ENCODE measurements at regions not wholly inside any gene's neighbourhood (a gene's known extent, or its start where the extent isn't known, plus 50 kb on each side); places are given as distances from the start of the nearest gene placed in this dataset.
A peak's percentile ranks its signal among the peaks of the same experiment; 100 is the strongest.
"Not testable (repeated sequence)": the region's sequence is repeated elsewhere in the genome, so short reads cannot be mapped to it uniquely, and the experiment has no call there.

DNA sequence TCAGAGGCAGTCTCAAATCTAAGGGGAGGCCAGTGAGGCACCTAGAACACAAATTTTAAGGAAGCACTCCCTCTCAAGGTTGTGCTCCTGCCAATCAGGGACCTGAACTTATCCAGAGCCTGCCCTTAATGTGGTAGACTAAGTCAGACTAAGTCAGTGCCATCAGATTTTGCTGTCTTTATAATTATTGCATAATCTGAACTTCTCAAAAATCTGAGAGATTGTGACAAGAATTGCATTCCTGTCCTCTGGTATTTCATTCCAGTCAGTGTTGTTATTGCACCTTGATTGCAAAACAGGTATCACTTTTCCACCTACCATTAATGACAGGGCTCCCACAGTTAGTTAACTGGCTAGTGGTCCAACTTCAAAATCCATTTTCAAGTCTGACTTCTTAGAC lies 197.1 kb upstream of the HCN1 start:
- DNase-seq (ENCODE audit: low read depth in 2 of 3, low spot score in 1 of 3) = no peak

DNA sequence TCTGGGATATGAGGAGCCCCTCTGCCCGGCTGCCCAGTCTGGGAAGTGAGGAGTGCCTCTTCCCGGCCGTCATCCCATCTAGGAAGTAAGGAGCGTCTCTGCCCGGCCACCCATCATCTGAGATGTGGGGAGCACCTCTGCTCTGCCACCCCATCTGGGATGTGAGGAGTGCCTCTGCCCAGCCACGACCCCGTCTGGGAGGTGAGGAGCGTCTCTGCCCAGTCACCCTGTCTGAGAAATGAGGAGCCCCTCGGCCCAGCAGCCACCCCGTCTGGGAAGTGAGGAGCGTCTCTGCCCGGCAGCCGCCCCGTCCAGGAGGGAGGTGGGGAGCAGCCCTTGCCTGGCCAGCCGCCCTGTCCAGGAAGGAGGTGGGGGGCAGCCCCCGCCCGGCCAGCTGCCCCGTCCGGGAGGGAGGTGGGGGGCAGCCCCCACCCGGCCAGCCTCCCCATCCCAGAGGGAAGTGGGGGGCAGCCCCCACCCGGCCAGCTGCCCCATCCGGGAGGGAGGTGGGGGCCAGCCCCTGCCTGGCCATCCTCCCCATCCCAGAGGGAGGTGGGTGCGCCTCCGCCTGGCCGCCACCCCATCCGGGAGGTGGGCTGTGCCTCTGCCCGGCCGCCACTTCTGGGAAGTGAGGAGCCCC lies 194.4 kb upstream of the HCN1 start:
- DNase-seq (ENCODE audit: low read depth in 2 of 3, low spot score in 1 of 3) = not testable (repeated sequence)

DNA sequence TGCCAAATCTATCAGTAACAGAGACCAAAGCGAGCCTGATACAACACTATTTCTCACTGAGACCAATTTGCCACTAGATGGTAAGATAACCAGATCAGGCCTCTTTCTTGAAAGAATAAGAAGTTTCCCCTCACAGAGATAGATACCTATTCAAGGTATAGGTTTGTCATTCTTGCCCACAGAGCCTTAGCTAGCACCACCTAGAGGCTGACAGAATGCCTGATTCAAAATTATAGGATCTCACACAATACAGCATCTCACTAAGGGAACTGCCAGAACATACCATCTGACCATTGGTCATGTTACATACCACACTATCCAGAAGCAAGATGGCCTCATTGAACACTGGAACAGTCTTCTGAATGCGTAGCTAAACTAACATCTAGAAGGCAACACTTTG lies 166.6 kb upstream of the HCN1 start:
- DNase-seq (ENCODE audit: low read depth in 2 of 3, low spot score in 1 of 3) = no peak

DNA sequence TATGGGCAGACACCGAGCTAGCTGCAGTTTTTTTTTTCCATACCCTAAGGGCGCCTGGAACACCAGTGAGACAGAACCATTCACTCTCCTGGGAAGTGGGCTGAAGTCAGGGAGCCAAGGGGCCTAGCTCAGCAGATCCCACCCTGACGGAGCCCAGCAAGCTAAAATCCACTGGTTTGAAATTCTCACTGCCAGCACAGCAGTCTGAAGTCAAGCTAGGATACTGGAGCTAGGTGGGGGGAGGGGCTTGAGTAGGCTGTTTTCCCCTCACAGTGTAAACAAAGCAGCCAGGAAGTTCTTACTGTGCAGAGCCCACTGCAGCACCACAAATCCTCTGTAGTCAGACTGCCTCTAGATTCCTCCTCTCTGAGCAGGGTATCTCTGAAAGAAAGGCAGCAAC lies 151.7 kb upstream of the HCN1 start:
- no peak for DNase-seq (ENCODE audit: low read depth in 2 of 3, low spot score in 1 of 3)

DNA sequence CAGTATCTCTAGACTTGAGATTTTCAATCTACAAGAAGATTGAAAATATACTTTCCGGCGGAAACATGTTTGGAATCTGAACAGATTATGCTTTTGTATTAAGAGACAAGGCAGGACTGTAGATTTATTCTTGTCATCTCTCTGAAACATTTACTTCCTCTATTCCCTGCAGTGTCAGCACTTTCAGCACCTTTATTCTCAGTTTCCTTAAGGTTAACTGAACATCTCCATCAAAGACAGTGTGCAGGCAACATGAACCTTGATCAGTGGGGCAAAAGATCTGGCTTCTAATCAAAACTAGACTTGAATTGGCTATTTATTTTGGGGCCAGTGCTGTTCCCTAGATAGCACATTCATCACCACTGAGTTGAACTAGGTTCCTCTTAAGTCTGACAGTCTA lies 129.9 kb upstream of the HCN1 start:
- DNase-seq (ENCODE audit: low read depth in 2 of 3, low spot score in 1 of 3) = no peak

DNA sequence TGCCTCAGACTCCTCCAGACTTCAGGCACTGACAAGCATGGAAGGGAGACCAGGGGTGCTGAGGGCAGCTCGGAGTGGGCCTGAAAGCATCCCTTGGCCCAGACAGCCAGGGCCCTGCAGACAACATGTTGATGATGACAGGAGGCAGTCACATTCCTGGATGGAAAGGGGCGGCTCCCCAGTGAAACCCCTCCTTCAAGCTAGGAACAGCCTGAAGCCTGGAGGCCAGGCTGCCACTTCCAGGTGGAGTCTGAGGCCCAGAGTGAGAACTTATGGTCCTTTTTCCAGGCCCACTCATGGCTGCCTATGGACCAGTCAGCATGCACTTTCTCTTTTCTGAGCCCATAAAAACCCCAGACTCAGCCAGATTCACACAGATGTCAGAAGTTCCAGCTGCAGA lies 104.2 kb upstream of the HCN1 start:
- DNase-seq (ENCODE audit: low read depth in 2 of 3, low spot score in 1 of 3) = no peak

DNA sequence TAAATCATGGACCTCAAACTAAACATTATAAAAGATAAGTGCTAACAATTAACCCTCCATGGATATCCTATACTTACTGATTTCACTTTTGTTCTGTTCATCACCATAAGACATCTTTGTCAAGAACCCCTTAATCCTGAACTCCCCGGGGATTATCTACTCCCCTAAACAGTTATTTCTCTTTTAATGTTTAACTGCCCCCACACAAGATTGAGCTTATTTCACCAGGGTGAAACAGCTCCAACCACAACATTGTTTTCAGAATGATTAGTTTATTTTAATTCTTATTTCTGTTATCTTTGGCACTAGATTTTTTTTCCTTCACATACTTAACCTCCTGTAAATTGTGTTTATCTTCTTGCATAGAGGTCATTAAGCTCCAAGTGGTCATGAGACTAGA lies 103.2 kb upstream of the HCN1 start:
- no peak for DNase-seq (ENCODE audit: low read depth in 2 of 3, low spot score in 1 of 3)

DNA sequence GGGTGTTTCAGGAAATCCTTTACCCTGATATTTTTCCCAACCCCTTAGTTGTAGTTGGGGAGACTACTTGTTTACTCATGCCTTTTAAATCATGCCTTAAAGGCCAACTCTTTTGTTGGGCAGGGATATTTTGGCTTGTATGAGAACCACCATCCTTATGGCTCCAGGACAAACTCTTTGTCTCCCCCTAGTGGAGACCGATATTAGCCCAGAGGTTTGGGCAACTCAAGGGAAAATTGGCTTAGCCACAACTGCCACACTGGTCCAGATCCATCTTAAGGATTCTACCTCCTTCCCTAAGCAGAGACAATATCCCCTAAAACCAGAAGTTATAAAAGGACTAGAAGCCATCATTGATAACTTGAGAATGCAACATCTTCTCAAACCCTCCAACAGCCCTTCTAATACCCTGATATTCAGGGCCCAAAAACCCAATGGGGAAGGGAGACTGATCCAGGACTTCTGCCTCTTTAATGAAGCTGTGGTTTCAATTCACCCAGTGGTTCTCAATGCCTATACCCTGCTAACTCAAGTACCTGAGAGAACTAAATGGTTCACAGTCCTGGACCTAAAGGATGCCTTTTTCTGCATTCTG lies 100.9 kb upstream of the HCN1 start:
- peak in 1 of 3 donors; percentile 2 for DNase-seq (ENCODE audit: low read depth in 2 of 3, low spot score in 1 of 3)

DNA sequence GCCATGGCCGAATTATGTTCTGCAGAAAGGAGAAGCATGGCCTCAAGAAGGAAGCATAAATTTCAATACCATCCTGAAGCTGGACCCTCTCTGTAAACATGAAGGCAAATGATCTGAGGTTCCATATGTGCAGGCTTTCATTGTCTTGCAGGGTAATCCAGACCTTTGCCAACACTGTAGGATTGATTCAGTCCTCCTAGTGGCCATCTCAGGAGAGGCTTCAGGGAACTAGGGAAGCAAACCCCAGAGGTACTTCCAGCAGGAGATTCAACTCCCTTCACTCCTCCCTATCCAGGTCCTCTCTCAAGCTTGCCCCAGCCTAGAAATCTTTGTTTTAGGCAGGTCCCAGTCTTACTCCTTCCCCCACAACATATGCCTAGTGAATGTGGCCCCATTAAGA lies 99.3 kb upstream of the HCN1 start:
- no peak for DNase-seq (ENCODE audit: low read depth in 2 of 3, low spot score in 1 of 3)

DNA sequence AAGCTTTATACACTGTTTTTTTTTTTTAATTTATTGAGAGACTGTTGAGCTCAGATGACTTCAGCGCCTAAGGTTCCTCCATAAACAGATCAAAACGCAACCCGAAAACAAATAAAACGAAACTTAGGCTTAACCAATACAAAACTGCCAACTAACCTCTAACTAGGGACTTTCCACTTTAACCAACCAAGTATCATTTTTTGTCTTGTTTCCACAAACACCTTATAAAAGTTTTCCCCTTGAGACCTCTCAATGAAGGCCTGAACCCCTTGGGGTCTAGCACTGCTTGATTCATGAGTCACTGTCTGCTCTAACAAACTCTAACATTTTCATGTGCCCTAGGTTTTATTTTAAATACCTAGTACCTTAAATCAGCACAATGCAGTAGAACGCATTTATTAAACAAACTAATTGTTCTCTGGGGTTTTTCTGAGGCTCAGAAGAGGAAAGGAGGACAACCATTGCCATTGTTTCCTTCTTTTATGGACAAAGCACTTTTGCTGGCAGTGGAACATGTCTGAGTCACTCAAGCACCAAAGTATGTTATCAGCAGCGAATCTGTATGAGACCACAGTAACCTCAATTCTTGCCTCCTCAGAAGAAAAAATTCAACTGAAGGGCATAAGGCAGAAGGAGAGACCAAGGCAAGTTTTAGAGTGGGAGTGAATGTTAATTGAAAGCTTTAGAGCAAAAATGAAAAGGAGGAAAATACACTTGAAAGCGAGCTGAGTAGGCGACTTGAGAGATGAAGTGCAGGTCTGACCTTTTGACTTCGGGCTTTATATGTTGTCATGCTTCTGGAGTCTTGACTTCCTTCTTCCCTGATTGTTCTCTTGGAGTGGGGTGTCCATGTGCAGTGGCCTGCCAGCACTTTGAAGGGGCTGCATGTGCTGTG lies 97.7 kb upstream of the HCN1 start:
- DNase-seq (ENCODE audit: low read depth in 2 of 3, low spot score in 1 of 3) = no peak

DNA sequence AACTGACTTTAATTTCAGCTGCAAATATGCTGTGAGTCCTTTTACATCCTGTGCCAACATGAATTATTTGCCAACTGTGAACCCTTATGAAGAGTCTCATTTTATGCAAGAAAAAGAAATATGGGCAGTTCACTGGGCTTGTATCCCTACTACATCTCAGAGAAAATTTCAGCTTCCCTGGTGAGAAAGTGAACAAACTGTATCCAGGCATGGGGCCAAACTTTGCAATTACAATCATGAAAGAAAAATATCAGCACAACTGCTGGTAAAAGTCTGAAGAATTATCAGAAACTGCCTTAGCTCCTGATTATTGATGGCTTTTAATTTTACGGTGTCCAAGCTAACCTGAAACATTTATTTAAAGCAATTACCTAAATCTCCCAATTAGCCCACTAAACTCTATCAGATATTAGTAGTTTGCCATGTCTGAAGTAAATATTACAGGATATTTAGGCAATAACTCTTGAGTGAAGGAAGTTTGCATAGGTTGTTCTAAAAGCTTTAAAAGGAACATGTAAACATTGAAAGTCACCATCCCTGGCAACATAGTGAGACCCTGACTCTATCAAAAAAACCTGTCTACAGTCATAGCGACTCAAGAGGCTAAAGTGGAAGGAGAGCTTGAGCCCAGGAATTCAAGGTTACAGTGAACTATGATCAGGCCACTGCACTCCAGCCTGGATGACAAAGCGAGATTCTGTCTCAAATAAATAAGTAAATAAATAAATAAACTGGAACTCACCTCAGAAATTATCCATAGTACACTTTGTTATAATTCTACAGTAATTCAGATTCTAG lies 83.9 kb upstream of the HCN1 start:
- no peak for DNase-seq (ENCODE audit: low read depth in 2 of 3, low spot score in 1 of 3)

DNA sequence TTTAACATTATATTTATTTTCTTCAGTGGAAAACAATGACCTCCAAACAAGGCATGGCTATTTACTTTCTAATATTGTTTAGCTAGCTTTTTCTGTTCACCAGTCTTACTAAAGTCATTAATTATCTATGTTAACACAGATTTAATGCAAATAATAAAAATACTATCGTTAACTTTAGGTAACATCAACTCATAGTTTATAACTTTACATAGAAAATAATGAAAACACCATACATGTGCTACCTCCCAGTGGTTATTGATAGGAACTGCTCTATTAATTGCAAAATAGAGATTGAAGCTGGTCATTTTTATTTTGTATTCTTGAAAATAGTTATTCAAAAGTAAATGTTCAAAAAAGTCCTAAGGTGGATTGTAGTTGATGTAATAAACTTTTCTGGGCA lies 78.3 kb upstream of the HCN1 start:
- DNase-seq (ENCODE audit: low read depth in 2 of 3, low spot score in 1 of 3) = no peak

DNA sequence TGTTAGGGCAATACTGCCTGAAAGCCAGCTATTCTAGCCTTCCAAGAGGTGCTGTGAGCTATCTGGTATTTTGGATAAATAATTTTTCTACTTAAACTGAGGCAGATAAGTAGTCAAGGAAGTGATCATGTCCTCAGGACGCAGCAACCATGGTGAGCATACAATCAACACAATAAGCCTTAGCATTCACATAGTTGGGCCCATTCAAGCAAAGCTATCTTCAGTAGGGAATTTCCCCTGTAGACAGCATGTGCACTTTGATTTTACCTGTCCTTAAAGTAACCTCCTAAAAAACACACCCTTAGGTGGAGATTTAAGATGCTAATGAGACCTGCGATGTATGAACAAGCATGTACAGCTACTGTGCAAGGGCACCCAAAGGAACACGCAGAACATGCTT lies 76.2 kb upstream of the HCN1 start:
- no peak for DNase-seq (ENCODE audit: low read depth in 2 of 3, low spot score in 1 of 3)

DNA sequence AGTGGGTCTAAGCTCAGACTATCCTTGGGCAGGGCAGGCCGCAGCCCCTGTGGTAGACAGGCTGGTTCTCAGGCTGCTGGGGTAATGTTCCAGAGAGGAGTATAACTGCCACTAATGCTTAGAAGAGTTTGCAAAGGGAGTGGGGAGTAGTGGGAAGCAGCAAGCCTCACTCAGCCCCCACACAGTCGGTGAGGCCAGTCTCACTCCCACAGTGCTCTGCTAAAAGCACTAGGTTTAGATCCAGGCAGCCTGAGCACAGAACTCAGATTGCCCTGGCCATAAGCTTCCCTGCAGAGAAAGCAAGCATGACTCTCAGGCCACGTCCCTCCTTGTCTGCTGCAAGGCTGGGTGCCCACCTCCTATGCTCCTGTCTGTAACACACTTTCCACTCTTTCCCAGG lies 69.4 kb upstream of the HCN1 start:
- DNase-seq (ENCODE audit: low read depth in 2 of 3, low spot score in 1 of 3) = no peak

DNA sequence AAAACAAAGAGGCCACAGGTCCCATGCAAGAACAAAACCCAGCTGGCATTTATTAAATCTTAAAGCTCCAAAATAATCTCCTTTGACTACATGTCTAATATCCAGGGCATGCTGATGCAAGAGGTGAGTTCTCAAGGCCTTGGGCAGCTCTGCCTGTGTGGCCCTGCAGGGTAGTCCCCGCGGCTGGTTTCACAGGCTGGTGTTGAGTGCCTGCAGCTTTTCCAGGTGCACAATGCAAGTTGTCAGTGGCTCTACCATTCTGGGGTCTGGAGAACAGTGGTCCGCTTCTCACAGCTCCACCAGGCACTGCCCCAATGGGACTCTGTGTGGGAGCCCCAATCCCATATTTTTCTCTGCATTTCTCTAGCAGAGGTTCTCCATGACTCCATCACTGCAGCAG lies 54.4 kb upstream of the HCN1 start:
- no peak for DNase-seq (ENCODE audit: low read depth in 2 of 3, low spot score in 1 of 3)

DNA sequence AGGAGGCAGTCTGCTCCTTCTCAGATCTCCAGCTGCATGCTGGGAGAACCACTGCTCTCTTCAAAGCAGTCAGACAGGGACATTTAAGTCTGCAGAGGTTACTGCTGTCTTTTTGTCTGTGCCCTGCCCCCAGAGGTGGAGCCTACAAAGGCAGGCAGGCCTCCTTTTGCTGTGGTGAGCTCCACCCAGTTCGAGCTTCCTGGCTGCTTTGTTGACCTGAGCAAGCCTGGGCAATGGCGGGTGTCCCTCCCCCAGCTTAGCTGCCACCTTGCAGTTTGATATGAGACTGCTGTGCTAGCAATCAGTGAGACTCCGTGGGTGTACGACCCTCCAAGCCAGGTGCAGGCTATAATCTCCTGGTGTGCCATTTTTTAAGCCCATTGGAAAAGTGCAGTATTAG lies 52.3 kb upstream of the HCN1 start:
- not testable (repeated sequence) for DNase-seq (ENCODE audit: low read depth in 2 of 3, low spot score in 1 of 3)
